ENCODE measurements at regions not wholly inside any gene's neighbourhood (a gene's known extent, or its start where the extent isn't known, plus 50 kb on each side); places are given as distances from the start of the nearest gene placed in this dataset.

DNA sequence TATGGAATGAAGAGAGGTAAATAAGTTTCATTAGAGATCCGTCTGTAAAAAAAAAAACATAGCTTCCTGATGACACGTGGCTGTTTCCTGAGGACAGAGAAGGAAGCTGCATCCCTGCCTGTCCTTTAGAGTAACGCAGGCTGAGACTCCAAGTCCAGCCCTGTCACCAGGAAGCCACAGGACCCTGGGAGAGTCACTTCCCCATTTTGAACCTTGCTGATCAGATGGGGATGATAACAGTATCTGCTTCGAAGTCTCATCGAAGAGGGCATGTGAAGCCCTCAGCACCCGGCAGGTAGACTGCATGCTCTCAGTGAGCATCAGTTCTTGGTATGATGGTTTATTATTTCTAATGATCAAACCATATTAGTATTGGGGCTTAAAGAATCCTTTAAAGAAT, 139.1 kb upstream of the KCNG1 start:
- intact Hi-C loops (cut with micrococcal nuclease): no loop called here

DNA sequence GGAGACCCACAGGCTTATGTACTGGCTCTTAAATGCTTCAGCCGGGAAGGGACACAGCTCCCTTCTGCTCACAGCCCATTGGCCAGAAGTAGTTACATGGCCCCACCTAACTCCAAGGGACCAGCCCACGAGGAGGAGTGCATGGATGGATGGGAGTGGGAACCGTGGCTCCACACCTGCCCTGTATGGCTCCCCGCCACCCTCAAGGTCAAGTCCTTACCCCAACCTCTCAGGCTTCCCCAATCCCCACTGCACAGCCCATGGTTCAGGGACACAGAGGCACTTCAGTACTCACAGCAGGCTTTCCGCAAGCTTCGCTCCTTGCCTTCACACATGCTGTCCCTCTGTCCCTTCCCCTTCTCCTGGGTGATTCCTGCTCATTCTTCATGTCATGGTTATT, 137.9 kb upstream of the KCNG1 start:
- intact Hi-C loops (cut with micrococcal nuclease): no loop called here

DNA sequence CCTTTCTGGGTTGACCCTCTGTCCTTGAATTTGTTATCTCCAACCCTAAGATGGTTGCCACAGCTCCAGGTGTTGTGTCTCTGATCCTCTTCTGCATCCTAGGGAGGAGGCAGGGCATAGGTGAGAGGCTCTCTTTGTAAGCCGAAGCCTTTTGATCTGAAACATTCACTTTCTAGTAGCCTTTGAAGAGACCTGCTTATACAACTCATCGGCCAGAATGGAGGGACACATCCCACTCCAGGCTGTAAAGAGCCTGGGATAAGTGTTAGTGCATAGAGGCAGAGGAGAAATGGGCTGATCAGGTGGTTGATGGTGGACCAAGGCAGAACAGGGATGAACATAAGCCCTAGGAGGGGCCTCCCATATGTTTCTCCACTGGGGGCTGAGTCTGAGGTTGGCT, 137.1 kb upstream of the KCNG1 start:
- intact Hi-C loops (cut with micrococcal nuclease): no loop called here

DNA sequence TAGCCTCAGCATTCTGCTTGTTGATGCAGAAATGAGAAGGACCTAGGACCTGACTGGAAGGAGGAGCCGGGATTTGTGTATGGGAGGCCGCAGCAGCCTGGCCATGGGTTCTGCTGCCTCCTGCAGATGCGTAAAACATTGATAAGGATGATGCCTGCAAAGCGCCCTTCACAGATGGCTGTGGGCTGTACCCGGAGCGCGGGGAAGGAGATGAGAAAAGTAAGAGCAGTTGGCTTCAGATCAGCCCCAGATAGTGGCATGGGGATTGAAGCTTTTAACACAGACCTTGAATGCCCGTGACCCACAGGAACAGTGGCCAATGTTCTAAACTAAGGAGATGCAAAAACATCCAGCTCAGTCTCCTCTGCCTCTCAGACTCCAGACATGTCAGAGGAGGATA, 136.4 kb upstream of the KCNG1 start:
- intact Hi-C loops (cut with micrococcal nuclease): no loop called here

DNA sequence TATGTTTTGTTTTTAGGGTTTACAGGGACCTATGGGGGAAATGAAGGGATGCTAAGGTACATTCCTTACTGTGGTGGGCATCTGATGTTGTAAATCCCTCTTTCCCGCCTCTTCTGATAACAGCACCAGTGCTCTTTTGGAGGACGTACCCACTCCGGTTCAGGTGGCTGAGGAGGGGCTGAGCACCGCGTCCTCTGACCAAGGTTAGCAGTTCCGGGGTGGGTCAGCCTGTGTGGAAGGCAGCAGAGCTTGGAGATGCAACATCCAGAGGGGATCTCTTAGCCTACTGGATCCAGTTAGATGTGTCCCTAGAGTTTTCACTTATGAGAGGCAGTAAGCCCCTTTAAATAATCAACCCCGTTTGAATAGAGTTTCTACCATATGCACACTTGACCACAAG, 135.3 kb upstream of the KCNG1 start:
- intact Hi-C loops (cut with micrococcal nuclease): no loop called here

DNA sequence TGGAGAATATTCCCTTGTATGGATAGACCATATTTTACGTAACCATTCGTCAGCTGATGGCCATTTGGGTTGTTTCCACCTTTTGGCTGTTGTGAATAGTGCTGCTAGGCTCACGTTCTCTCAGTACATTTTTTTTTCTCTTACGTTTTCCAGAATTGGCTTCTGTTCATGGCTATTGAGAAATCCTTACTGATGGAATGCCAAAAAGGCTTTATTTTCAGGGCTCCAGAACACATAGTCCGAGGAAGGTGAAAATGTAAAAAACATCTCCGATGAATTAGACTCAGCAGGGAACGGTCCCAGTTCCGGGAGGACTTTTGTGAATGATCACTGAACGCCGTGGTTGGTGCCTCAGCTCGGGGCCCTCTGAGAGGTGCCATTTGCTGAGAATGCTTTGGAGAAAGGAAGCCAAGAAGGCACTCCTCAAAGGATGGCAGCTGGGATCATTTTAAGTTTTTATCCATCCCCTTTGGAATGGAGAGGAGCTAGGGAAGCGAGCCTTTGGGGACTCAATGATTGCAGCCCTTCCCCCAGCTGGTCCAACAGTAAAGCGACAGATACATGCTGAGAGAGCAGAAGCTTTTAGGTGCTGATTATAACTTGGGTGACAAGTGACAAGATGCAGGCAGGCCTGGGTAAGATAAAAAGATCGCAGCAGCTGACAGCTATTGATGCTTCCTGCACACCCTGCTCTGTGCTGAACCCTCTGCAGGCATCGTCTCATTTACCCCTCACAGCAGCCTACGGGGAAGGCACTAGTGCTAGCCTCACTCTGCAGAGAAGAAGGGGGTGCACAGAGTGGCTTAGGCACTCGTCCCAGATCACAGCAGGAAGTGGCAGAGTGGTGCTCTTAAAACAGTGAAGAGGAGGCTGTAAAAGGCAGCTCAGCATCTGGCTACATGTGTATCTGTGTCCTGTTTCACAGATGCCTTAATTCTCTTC, 133.4 kb upstream of the KCNG1 start:
- intact Hi-C loops (cut with micrococcal nuclease): no loop called here

DNA sequence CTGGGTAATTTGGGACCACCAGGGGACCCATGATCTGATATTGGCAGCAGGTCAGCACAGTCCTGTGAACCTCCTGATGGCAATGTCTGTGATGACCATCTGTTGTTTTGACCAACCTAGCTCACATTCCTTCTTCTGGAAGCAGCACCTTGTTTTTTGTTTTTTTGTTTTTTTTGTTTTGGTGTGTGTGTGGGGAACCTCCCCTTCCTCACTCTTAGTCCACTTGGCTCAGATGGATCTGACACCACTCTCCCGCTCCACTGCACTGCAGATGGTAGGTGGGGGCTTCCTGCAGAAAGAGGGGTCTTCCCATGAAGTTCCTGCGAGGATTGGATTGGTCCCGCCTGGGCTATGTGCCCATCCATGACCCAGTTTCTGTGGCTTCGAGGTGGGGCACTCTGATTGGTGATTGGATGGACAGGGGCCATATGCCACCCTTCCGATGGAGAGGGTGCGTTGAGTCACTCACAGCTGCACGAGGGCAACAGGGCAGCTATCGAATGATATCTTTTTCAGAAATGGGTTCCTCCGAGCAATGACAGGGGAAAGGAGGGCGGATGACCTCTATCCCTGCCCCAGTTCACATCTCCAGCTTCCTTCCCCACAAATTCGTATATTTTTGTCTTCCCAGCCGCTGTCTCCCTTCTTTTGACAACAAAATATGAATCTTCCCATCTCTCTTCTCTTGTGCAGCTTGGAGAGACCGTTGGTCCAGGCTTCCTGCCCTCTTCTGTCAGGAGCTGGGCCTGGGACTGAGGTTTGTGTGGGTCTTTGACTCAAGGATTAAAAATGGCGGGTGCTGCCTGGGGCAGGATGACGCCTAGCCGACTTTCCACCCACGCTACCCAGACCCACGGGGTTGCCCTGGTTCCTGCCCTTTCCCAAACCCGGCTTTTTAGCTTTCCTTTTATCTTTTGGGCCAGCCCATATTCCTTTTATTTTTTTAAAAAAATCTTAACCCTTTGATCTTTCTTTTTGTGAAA, 132.1 kb upstream of the KCNG1 start:
- intact Hi-C loops (cut with micrococcal nuclease): no loop called here

DNA sequence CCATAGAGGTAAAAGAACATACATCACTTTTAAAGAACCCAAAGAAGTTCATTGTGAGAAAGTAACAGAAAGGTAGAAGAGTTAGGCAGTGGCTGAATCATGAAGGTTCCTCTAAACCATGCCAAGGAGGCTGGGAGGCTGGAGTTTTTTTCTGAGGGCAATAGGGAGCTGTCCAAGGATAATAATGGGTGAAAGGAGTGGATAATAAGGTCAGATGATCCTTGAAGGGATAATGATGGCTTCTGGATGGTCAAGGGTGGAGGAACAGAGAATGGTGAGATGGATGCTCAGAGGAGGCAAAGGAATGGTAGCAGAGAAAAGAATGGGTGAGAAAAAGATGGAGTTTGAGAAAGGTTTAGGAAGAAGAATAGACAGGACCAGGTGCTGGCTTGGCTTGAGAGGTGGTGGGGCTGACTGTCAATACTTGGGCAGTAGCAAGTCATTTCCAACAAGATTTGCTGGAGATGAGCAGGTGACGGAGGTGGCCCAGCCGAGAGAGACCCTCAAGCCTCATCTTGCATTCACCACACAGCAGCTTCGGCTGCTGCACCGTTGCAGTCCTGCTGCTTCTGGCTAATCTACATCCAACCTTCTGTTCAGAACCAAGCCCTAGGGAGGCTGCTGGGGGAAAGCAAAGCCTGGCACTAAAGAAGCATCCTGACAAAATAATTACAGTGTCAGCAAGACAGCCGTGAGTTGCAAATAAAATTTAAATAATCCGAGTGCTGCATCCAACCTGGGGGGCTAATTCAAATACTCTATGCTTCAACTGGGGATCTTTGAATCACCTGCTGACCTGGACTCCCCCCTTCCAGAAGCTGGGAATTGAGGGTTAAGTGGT, 131.2 kb upstream of the KCNG1 start:
- intact Hi-C loops (cut with micrococcal nuclease): no loop called here

DNA sequence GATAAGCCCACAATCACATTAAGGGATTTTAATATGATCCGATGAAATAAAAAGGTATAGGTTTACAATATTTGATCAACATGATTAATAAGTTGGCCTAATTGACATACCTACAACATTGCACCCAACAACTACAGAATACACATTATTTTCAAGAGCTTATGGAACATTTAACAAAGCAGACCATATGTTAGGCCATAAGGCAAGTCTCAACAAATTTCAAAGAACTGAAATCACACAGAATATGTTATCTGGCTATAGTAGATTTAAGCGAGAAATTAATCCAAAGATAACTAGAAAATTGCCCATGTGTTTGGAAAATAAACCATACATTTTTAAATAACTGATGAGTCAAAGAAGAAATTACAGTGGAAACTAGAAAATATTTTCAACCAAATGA, 126.0 kb upstream of the KCNG1 start:
- intact Hi-C loops (cut with micrococcal nuclease): no loop called here

DNA sequence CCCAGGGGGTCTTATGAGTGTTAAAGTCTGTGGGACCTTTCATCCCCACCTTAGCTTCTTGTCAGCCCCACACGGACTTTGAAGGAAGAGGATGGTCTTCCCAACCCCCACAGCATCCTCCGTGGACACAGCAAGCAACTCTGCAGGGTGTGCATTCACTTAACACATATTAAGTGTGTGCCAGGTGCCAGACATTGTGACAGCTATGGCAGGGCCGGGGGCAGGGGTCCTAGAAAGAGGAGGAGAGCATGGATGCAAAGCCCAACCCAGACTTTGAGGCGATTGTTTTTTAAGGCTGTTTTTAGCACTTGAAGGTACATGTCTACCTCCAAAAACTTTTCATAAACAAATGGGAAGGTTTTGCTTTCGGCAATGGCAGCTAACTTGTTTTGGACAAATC, 121.6 kb upstream of the KCNG1 start:
- intact Hi-C loops (cut with micrococcal nuclease): no loop called here

DNA sequence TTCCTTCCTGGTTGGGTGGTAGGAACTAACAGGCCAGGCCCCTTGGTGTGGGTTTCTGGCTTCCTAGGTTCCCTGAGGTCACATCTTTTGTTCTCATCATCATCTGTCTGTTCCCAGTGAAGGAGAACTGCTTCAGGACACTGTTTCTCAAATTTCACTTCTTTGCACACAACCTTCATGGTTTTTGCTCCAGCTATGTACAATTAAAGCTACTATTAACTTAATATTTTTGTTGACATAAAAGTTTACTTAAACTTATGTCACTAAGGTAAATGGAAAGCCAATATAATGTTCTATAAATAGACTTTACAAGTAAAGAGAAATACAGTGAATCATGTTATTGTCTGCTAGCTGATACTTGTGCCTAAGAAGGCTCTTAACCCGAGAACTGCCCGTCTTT, 120.7 kb upstream of the KCNG1 start:
- intact Hi-C loops (cut with micrococcal nuclease): no loop called here

DNA sequence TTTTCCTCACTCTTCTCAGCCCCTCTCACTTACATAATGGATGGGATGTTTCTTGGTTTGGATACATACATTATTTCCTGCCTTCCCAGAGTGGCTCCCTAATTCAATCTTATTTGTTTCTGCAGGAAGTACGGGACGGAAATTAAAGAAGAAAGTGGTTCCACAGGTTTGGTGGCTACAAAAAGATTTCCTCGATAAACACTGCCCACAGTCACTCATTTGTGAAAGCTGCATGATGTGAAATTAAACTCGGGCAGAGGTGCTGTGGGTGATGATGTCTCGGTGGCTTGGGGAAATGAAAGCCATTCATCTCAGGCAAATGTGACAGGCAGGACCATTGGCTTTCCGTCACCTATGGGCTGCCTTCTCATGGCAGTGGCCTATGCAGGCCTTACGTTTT, 119.5 kb upstream of the KCNG1 start:
- intact Hi-C loops (cut with micrococcal nuclease): no loop called here

DNA sequence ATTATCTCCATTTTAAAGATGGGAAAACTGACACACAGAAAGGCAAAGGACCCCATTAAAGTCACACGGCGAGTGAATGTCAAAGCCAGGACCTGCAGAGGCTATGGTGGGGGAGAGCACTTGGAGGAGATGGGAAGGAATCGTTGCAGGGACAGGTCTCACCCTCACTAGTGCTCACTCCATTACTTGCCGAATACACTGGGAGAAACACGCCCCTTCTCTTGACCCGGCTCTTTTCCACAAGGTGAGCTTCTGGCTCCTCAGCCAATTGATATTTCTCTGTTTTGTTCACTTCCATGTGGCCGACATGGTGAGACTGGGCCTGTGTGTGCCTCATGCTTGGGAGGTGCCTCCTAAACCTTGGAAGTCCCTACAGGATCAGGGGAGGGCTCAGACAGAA, 117.8 kb upstream of the KCNG1 start:
- intact Hi-C loops (cut with micrococcal nuclease): no loop called here

DNA sequence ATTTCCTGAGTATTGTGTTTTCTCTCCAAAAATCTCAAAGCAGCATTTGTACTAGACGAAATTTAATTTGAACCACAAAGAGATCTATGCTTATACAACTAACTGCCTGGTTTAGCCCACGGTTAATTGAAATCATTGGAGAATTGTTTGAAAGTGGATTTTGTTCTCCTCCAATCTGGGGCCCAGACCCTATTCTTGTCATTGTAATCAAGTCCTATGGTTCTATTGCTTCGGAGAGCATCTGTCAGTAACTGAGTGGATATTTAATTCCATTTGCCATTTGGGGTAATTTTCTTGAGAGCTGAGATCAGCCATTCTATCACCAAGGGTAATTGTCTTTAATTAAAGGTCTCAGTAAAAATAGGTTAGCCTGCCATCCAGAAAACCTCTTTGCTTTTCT, 117.0 kb upstream of the KCNG1 start:
- intact Hi-C loops (cut with micrococcal nuclease): no loop called here

DNA sequence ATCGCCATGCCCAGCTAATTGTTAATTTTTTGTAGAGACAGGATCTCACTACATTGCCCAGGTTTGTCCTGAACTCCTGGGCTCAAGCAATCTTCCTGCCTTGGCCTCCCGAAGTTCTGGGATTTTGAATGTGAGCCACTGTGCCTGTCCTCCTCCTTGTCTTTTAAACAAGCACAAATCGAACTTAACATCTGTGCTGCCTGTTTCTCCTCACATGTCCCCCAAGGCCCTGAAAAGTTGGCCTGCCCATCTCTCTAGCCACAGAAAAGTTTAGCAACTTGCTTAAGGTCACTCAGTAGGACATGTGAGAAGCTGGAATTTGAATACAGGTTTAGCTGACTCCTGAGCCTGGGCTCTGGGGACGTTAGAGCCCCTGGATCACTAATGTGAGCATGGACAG, 115.7 kb upstream of the KCNG1 start:
- intact Hi-C loops (cut with micrococcal nuclease): no loop called here

DNA sequence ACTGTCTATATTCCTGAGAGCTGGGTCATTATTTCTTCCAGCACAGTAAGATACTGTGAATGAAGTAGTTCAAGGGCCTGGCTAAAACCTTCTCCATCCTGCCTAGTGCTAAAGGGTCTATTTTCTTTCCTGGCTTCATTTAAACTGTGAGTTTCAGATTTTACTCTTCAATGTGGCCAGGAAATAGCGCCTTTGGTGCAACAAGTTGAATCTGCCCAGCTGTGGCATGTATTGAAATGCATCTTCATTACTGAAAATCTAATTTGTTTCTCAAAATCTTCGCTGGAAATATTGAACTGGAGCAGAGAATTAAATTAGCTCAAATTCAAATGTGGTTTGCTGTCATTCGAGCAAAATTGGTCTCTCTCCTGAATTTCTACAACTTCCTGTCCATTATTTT, 114.6 kb upstream of the KCNG1 start:
- intact Hi-C loops (cut with micrococcal nuclease): no loop called here

DNA sequence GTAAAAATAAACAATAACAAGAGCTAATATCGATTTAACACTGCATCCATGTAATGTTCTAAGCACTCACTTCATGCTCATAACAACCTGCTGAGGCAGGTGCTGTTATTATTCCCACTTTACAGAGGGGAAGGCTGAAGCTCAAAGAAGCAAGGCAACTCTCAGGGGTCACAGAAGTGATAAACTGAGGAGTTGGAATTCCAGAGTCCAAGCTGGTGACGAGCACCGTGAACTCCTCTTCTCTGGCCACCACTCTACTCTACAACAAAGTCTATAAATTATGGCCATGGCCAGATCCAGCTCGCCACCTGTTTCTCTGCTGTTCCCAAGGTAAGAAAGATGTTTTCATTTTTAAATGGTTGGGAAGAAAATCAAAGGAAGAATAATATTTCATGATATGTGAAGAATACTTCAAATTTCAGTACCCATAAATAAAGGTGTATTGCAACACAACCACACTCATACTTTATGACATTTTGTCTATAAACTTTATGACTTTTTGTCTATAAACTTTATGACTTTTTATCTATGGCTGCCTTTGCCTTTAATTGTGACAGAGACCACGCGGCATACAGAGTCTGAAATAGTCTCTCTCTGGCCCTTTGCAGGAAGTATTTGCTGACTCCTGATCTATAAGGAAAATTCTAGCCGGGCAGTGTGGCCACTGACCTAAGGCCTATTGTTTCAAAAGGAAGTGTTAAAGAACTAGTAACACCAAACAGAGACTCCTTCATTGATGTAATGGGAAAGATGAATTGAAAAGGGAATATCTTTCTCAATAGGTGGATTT, 113.2 kb upstream of the KCNG1 start:
- intact Hi-C loops (cut with micrococcal nuclease): no loop called here

DNA sequence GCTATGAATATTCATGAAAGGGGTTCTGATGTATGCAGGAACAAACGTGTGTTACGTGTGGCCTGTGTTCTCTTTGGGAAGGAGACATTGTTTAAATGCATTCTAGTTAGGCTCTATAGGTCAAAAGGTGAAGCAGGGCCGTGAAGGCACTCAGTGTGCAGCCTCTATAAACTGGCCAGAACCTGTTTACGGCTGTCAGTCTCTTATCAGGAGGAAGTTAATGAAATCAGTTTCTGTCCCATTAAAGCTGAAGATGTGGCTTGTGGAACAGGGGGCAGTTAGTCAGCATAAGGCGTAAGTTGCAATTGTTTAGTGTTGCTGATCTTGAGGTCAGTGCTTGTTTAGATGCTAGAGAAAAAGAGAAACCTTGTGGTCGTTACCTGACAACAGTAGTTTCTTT, 111.5 kb upstream of the KCNG1 start:
- intact Hi-C loops (cut with micrococcal nuclease): no loop called here

DNA sequence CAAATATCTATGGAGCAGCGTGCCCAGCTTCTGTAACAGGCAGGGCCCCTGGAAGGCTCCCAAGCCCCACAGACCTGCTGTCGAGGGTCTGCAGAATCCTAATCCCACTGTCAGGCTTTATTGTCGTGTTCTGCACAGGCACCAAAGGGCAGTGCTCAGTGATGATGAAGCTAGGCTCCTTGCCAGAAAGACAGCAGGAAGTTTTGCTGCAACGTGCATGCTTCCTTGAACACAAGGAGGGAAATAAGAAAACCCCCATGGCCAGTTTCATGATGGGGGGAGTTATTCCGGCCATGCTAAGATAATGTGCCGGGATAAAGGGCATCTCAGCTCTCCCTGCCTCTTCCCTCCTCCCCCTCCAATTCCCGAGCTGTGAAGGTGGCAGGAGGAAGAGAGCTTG, 109.4 kb upstream of the KCNG1 start:
- intact Hi-C loops (cut with micrococcal nuclease): no loop called here

DNA sequence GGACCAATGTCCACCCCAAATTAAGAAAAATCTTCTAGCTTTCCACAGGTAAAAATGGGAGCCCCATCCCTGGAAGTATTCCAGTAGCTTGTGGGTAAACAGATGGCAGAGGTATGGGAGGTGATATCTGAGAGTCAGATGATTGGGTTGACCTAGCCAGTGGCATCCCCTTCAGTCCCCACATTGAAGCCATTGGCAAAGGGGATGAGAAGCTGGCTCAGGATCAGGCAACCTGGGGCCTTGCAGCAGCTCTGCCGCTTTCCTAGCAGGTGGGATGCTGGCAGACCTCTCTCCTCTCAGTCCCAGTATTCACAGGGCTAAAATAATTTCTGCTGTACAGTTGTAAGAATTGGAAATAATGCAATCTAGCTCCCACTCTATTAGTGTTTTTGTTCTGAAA, 108.9 kb upstream of the KCNG1 start:
- intact Hi-C loops (cut with micrococcal nuclease): no loop called here
